ENCODE measurements at regions not wholly inside any gene's neighbourhood (a gene's known extent, or its start where the extent isn't known, plus 50 kb on each side); places are given as distances from the start of the nearest gene placed in this dataset.
A peak's percentile ranks its signal among the peaks of the same experiment; 100 is the strongest.

DNA sequence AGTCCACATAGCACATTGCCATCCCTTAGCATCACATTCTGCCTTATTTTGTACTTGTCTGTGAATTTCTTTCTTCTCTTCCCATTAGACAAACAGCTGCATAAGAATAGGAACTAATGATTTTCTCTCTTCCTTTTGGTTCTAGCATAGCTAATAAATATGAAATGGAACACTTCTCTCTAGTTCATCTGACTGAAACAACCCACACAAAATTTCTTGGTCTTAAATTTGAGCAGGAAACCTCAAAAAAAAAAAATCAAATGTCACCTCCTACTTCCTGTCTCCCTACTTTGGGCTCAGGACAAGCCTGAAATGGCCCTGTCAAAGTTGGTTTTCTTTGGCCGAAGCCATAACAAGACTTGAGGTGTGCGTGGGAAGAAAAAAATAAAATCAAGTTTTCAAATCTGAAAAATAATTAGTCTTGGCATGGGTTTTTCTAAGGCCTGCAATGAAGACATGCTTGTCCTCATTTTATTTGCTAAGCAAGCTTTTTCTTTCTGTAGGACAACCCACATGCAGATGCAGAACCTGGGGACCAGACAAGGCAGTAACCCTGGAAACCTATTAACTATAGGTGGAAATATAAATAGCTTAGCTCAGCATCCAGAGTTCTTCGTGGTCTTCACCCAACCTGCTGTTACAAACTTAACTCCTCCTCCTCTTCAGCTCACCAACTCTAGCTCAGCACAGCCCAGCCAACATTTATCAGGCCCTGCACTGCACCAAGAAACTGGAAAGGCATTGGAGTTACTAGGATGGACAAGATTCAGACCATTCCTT is 523.5 kb upstream of the KLF4 start:
- DNase-seq = no peak

DNA sequence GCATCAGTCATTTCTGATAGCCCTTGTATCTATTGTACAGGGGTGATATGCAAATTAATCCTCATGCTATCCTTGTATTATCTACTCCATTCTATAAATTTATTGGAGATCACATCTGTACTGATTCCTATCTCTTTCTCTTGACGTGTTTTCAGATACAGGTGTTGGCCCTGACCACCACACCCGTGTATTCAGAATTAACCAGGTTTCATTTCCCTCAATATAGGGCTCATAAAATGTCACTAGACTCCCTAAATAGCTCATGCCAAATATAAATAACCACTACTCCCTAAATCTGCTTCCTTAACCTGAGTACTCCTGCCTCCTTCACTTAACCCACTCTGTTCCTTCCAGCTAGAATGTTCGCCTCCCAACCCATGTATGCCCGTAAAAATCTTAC is 522.8 kb upstream of the KLF4 start:
- no peak for DNase-seq

DNA sequence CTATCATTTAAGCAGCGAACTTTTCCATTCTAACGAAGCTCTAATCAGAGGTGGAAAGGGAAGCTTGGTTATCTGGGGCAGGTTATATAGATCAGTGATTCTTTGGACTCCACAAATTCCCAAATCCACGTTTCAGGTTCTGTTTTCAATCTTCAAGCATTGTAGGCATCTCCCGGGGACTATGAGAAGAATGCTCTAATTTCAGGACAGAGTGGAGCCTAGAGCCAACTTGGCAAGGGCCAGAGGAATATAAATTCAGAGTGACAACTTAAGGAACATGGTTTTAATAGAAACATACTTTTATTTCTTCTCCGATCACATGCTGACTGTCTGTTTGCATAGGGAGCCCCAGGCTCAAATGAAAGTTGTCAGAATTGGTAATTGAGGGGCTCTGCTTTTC is 514.0 kb upstream of the KLF4 start:
- DNase-seq = no peak

DNA sequence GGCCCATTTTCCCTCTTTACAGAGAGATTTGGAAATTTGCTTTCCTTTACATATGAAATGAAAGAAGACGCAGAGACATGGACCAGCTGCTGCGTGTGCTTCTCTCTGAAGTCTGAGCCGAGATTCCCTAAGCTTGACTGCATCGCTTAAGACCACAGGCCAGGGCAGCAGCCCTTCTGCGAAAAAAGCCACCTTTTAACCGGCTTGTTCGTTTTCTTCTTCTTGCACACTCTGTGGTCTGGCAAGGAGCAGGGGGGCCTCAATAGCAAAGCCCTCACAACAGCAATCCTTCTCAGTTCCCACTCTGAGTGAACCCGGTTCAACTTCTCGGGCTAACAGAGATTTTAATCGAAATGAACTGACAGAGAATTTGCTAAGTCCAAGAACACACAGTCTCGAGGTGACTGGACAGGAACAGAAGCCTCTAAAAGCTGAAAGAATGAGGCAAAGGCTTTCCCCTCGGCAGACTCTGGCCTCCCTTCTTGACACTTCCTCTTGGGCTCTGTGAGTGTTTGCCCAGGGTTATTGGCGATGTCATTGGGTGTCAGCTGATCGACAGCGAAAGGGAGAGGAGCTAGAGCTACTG is 512.9 kb upstream of the KLF4 start:
- peak; percentile 35 for DNase-seq

DNA sequence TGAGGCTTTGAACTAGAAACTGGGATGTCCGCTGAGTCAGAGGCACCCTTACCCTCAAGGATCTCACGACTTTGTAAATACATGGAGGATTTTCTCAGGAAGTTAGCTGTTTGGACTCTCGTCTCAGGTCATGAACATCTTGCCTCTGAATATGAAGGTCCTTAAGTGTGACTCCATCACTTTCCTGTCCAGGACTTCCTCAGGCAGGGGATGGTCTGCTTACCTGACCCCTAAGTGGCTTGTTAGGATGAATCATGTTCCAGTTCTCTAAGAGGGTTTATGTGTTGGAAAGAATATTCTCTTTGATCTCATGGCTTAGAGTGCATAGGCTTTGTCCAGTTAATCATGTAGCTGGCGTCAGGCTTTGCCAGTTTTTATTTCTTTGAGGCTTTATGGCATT is 511.7 kb upstream of the KLF4 start:
- DNase-seq = no peak

DNA sequence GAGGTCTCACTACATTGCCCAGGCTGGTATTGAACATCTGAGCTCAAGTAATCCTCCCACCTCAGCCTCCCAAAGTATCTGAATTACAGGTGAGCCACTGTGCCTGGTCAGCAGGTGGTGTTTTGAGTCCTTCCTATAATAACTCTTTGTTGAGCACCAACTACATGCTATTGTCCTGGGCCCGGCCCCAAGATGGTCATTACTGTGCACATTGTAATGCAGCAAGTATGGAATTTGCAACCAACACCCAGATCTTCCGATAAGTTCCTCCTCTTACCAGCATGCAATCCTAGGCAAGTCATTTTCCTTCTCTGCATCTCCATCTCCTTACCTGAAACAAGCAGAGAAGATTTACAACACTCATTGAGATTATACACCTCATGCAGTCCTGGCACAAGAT is 510.3 kb upstream of the KLF4 start:
- DNase-seq = no peak

DNA sequence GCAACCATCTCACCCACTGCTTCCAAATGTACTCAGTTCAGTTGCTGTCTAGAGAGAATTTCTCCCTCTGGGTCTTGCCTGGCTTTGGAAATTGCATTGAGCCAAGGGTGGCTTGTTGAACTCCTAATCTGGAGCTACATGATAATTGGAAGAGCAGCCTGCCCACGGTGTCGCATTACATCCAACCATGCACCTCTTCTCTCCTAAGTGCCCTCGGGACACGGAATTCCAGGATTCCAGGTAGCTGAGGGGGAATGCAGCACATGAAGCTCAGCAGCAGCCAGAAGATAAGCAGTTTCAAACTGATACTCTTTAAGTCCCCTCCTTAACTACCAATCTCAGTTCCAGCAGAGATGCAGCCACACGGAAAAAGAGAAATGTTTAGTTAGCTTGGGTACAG is 509.4 kb upstream of the KLF4 start:
- no peak for DNase-seq

DNA sequence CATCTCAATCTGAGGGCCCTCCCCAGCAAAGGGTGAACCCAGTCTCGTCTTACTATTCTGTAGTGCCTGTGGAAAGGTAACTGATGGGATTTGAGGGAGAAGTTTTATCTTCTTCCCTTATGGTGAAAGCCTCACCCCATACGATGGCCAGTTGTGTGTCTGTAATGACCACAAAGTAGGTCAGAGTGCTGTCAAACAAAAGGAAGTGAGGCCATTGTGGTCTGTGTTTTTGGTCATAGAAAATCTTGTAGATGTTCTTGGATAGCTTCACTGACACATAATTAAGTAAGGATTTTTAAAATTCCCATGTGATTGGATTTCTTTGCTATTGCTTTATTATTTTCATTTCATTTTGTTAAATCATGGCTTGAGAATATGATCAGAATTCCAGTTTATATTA is 505.1 kb upstream of the KLF4 start:
- no peak for DNase-seq

DNA sequence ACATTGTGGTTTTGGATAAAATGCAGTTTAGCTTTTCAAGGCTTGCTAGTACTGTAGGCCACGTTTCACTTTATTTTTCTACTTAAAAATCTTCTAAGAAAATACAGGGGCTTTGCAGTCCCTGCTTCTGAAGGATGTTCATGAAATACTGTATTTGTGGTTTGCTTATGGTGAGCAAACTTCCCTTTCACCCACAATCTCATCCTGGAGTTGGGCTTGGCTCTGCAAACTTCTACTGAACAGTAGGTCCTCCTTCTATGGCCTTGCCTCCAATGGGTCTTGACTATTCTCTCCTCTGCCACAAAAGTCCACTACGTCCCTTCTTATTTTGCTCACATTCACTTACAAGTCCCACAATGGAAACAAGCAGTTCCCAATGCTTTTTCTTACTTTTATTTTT is 502.7 kb upstream of the KLF4 start:
- DNase-seq = no peak

DNA sequence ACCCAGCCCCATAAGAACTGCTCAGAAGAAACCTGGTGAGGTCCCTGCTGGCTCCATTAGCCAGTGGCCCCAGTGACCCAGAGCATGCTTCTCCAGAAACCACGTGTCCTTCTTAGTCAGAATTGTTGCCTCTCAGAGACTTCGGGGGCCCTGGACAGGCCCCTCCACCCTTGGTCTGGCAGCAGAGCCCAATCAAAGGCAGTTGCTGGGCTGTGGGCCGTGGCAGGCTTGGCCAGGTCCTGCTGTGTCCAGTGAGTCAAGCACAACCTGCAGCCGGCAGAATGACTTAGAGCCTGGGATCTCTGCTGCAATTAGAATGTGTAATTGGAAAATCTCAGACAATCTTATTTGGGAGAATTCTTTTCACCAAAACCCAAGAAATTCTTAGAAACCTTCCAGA is 502.0 kb upstream of the KLF4 start:
- DNase-seq = no peak

DNA sequence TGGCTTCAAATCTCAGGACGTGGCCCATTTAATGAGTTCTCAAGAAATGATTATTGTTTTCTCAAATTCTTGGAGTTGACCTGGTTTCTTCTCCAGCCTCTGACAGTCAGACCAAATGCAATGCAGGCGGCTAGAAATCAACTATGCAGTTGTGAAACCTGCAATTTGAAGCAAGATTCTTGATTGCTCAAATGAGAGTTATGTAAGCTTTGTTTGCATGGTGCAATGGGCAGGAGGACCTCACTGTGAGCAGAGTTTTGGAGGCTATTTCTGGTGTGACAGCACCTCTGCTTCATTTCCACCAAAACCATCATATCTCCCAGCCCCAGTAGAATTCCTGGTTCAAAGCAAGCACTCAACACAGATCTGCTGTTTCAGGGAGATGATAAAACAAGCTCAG is 500.0 kb upstream of the KLF4 start:
- no peak for DNase-seq

DNA sequence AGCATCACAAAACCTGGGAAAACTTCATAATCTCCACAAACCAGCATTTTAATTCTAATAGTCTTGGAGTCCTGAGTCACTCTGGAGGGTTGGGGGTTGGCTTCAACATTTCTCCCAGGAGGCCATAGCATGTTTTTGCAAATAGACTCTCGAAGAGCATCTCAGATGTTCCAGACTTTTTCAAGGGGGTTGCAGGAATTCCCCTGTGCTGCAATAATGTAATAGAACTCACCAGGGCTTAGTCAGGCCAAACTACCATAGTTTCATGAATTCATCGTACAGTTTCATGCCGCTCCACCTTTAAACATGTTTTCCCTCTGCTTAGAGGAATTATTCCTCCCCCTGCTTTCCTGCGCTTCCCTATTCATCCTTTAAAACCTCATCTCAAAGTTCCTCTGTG is 499.5 kb upstream of the KLF4 start:
- DNase-seq = no peak

DNA sequence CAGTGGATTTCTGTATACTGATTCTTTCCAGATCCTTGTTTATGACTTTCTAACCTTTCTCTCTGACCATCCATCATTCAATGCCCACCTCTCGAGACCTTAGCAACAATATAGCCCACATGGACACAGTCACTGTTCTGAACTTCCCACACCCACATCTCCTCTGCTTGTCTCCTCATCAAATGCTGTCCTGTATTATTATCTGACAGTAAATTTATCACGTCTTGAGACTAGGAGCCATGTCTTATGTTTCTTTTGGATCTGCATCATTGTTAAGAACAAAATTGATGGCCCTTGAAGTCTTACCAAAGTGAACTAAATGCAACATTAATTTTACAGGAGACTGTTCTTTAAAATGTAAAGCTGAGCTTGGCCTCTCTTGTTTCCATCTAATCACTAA is 495.4 kb upstream of the KLF4 start:
- DNase-seq = no peak

DNA sequence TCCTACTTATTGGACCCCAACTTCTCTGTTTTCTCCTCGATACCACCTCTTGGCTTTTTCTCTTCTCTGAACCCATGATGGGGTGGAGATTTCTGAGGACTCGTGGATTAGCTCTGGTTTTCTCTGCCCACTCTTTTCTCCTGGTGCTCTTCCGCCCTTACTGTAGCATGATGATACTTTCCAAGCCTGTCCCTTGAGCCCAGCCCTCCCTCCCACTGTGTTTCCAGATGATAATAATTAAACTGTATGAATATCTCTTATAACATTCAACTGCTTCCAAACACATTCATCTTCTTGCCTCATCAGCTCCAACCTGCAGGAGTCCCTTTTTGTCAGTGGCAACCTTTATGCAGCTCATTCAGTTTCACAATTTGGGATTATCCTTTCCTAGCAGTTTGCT is 494.2 kb upstream of the KLF4 start:
- no peak for DNase-seq

DNA sequence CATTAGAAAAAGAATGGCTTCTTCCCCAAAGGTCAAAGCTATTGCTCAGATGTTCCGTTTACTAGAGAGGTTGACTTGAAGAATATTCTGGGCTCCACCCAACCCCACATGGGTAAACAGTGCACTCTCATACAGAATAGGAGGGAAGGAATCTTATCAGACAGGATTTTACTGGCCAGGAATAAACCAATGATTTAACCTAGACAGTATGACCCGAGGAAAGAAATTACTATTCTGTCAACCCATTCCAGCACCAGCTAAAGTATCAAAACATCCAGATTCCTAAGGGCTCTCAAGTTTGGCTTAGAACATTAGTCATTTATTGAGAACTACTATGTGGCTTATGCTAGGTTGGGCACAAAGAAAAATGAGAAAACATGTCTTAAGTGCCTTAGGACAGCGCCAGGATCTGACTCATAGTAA is 493.6 kb upstream of the KLF4 start:
- no peak for DNase-seq

DNA sequence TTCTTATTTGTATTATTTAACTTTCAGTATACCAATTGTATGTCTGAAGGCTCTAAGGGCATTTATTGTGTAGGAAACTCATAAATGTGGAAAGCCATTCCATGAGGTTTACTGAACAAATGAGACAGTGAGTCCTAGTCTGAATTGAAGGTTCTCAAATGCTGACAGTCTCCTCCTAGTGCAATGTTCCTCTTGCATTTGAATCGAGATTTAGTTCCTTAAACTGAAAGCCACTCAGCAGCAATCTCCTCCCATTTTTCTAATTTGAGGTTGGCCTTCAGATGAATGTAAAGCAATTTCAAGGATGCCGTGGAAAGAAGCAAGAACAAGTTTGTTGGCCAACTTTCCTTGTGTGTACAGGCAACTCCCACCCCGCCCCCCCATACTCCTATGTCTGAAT is 493.2 kb upstream of the KLF4 start:
- no peak for DNase-seq

DNA sequence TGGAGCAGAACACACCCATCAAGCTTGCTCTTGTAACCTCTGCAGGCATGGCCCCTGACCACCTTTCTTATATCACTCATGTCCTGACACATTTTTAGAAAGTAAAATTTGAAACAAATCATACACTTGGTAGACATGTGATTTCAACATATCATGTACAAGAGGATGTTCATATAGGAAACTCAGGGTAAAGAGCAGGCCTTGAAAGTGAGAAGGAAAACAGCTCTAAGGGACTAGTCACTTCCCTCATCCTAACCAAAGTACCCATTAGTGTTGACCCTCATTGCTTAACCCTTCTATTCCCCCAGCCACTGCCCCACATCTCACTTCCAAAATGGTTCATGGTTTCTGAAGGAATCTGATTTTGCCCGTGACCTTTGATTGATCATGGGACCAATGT is 492.4 kb upstream of the KLF4 start:
- DNase-seq = no peak

DNA sequence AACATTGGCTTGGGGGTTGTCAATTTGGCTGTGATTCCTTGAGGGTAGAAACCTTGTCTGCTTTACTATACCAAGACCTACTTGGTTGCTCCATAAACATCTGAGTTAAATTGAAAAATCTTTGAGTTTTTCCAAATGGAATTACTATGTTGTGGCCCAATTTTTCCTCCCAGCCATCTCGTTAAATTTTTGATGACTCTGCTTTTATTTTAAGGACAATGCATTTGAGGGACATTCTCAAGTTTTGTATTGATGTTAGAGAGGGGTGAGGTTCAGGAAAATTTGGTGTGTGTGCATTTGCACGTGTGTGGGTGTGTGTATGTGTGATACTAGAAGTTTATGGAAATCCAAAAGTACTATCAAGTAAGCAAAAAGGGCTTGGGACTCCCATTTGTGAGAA is 491.4 kb upstream of the KLF4 start:
- no peak for DNase-seq

DNA sequence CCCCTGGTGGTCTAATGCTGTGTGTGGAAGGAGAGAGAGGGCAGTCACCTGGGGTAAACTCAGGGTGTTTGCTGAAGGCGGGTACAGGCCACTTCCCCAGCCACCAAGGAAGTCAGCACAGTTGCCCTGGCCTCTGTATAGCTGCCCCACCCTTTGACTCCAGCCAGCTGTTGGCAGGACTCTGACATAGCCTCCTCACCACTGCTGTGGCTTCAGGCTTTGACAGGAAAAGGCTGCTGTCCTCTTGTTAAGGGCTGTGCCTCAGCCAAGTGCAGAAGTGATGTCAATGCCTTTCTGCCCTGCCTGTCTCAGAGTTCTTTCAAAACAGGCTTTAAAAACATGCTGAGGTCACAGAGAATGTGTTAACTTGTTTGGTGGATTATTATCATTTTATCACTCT is 487.2 kb upstream of the KLF4 start:
- no peak for DNase-seq

DNA sequence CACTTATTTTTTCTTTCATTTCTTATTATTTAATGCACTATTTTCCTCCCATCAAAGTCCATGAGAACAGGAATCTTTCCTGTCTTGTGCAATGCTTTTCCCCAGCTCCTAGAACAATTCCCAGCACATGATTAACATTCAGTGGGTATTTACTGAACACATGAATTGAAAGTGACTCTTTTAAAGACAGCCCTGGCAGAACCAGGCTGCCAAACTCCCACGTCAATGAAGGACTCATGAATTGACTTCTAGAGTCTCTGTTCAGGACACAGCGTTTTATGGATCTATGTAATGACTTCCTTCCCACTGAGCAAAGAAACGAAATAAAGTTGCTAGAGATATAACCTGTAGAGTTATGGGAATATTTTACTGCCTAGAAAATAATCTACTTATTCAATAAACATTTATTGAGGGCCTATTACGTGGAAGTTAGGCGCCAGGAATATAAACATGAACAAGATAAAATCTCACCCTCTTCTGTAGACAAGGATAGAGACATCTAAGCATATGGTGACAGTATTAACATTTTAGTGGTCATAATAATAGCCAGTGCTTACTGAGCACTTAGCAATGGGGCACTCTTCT is 485.9 kb upstream of the KLF4 start:
- no peak for DNase-seq

DNA sequence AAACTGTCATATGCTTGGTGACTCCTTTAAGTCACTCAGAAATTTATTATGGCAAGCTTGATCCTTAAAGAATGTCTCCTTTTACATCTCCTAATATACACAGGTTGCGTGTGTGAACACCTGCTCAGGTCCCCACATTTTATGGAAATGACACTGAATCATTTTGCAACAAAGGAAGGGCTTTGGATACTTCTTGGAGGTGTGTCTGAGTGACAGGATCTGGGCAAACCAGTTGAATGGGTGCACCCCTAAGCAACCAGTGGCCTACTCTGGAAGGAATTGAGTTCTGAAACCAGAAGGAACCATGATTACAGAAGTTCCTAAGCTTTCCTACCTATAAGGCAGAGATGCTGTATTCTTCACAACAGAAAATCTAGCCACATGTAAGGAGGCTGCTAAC is 483.9 kb upstream of the KLF4 start:
- no peak for DNase-seq

DNA sequence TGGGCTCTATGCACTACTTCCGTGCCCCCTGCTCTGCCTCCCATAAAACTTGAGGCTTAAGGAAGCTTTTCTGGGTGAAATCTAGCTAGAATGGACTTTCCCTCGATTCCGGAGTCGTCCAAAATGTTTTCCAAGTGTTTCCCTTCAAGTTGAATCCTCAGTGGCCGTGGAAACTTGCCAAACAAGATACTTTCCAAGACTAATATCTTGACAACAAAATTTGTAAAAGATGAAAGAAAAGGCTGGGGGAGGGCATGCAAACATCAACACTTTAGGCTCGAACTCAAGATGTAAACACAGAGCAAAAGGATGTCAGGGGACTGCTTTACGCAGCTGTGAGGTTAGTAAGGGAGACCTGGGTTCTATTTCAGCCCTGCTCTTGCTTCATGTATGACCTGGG is 482.8 kb upstream of the KLF4 start:
- no peak for DNase-seq

DNA sequence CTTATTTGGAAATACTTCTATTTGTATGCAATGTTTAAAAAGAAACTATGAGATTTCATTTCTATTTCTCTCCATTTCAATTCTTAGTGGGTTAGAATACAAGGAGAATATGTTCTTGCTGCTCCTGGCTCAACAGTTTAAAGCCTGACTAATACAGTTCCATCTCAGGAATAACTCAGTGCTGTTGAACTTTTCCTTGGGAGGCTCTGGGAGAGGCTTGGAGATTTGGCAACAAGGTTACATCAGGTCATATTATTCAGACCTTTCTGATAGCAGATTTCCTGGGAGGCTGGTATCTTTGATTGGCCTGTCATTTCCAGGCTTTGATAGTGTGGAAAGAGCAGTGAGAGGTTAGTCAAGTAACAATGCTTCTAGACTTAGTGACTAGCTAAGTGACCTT is 481.7 kb upstream of the KLF4 start:
- no peak for DNase-seq

DNA sequence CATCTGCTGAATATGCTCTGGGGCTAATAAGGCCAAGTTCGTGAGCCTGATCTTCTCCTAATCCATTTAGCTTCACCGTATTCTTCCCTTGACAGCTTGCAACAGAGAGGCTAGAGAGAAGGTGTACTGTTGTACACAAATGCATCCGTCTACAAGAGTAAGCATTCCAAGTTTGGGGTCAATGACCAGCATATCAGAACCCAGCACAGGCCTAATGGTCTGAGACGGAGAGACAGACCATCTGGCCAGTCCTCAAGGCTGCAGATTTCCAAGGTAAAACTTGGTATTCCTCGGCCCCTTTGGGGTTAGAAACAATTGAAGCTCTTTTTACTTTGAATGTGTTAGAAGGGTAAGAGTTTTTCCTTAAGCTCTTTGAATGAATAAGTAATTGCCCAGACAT is 481.2 kb upstream of the KLF4 start:
- DNase-seq = no peak

DNA sequence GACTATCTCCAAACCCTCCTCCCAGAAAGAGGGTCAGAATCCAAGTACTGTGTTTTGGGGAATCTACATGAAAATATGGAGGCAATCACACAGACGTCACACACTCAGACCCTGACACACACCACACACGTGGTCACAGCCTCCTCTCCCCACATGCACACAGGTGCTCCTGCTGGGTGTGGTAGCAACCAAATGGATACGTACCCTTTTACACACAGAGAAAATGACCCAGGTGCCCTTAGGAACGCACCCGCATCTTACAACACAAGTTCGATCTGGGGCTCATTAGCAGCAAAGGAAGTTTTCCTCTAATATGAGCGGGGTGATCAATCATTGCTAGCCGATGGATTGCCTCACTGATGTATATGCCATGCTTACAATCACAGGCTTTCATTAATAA is 480.2 kb upstream of the KLF4 start:
- DNase-seq = no peak

All from NCI-H2029 treated with DMSO at 0.1 percent for 48 hours (cell line).